Endothelial cell of umbilical vein (primary cell): ENCODE measurements at regions not wholly inside any gene's neighbourhood (a gene's known extent, or its start where the extent isn't known, plus 50 kb on each side); places are given as distances from the start of the nearest gene placed in this dataset.
"Not testable (repeated sequence)": the region's sequence is repeated elsewhere in the genome, so short reads cannot be mapped to it uniquely, and the experiment has no call there.

Experiments used
- BruUV-seq: library from RNA; stranded (reverse); fragments of 400-500 nt; replicated peaks from 2 replicates; lab custom pipeline; 2021; lab: Mats Ljungman, UMichigan
- CTCF ChIA-PET: fragments of 300-600, 350-600 bp; sonication (Branson Sonifier 250); formaldehyde crosslinking; loops from one replicate; lab custom pipeline; 2021; ENCODE audit warnings: antibody characterized with exemption, inconsistent platforms; lab: Charles Lee
- POLR2A ChIA-PET: fragments of 300-600, 350-600 bp; sonication (Branson Sonifier 250); formaldehyde crosslinking; loops from one replicate; lab custom pipeline; 2021; ENCODE audit warnings: antibody characterized with exemption, inconsistent platforms; lab: Charles Lee
- DNase-seq: peaks from one replicate; pipeline ENCODE4 v3.0.0-alpha.2; 2011; ENCODE audit warnings: low read depth, low spot score
- FAIRE-seq: peaks from 2 replicates; lab custom pipeline; 2011; peaks lifted over from hg19 to GRCh38; lab: Jason Lieb, UNC
- H2AFZ ChIP-seq: 2 replicates; pipeline ENCODE4 v1.6.0; 2012; ENCODE audit warnings: low read depth, low read length, control low read depth, inconsistent platforms
- H3K27ac ChIP-seq: 2 replicates; pipeline ENCODE4 v1.5.1; 2011; ENCODE audit warnings: low read depth, mild to moderate bottlenecking, control low read depth, low read length, moderate library complexity; ENCODE audit not compliant: insufficient read depth
- H3K27me3 ChIP-seq, 2 experiments: 2 replicates each; pipeline versions ENCODE4 v1.6.0 to v1.6.1; 2011; ENCODE audit warnings: low read length in 2 of 2, mixed read lengths in 1 of 2; ENCODE audit not compliant: control insufficient read depth in 2 of 2, insufficient read depth in 2 of 2
- H3K36me3 ChIP-seq, 2 experiments: 2 replicates in 1 of 2; 3 replicates in 1 of 2; pipeline ENCODE4 v1.5.1; 2011; ENCODE audit warnings: low read length in 2 of 2, mild to moderate bottlenecking in 1 of 2, moderate library complexity in 1 of 2; ENCODE audit not compliant: control insufficient read depth in 2 of 2, insufficient read depth in 2 of 2; ENCODE audit errors: extremely low read depth in 1 of 2
- H3K4me1 ChIP-seq: 3 replicates; pipeline ENCODE4 v1.5.1; 2011; ENCODE audit warnings: mild to moderate bottlenecking, low read length; ENCODE audit not compliant: control insufficient read depth, insufficient read depth; ENCODE audit errors: extremely low read depth
- H3K4me2 ChIP-seq: 2 replicates; pipeline ENCODE4 v1.6.1; 2011; ENCODE audit warnings: low read length, control low read depth, mixed read lengths; ENCODE audit not compliant: insufficient read depth
- H3K4me3 ChIP-seq, 3 experiments: fragments of 200-600 bp in 1 of 3; sonication (generic), shearing (Covaris generic) in 1 of 3; replicated peaks in 1 of 3; 2 replicates each; pipeline ENCODE4 v1.5.1; 2011 to 2016; ENCODE audit warnings: control low read depth in 3 of 3, low read length in 3 of 3, mild to moderate bottlenecking in 2 of 3, inconsistent platforms in 1 of 3, low read depth in 1 of 3, moderate library complexity in 1 of 3; ENCODE audit not compliant: insufficient read depth in 1 of 3
- H3K79me2 ChIP-seq: 2 replicates; pipeline ENCODE4 v1.6.0; 2012; ENCODE audit warnings: low read length, inconsistent platforms; ENCODE audit not compliant: control insufficient read depth, insufficient read depth
- H3K9ac ChIP-seq: replicated peaks from 2 replicates; pipeline ENCODE3; 2011; ENCODE audit warnings: low read length, control low read depth; ENCODE audit not compliant: insufficient read depth; ENCODE audit errors: extremely low read depth
- H3K9me1 ChIP-seq: replicated peaks from 3 replicates; pipeline ENCODE4 v1.6.0; 2011; ENCODE audit warnings: mild to moderate bottlenecking, low read length; ENCODE audit not compliant: control insufficient read depth, insufficient read depth; ENCODE audit errors: extremely low read depth
- H3K9me3 ChIP-seq: replicated peaks from 2 replicates; pipeline ENCODE4 v1.5.1; 2012; ENCODE audit warnings: low read length, inconsistent platforms; ENCODE audit not compliant: control insufficient read depth, insufficient read depth
- H4K20me1 ChIP-seq: replicated peaks from 2 replicates; pipeline ENCODE3; 2011; ENCODE audit warnings: mild to moderate bottlenecking, low read length; ENCODE audit not compliant: control insufficient read depth, insufficient read depth; ENCODE audit errors: extremely low read depth
- CTCF ChIP-seq, 2 donors: IDR thresholded peaks; 1 replicate in 1 of 2; 2 replicates in 1 of 2; pipeline ENCODE4 v1.5.1; 2011; ENCODE audit warnings: low read length in 2 of 2, mild to moderate bottlenecking in 2 of 2, moderate library complexity in 2 of 2, control low read depth in 1 of 2, inconsistent platforms in 1 of 2, low read depth in 1 of 2; ENCODE audit not compliant: insufficient read depth in 1 of 2; ENCODE audit errors: extremely low read depth in 1 of 2
- EZH2 ChIP-seq: IDR thresholded peaks from 2 replicates; pipeline ENCODE4 v1.6.1; 2012; ENCODE audit warnings: borderline replicate concordance, low read depth, mild to moderate bottlenecking, moderate library complexity, low read length, inconsistent platforms; ENCODE audit not compliant: severe bottlenecking
- FOS ChIP-seq: IDR thresholded peaks from 2 replicates; pipeline ENCODE4 v1.6.1; 2011; ENCODE audit warnings: mild to moderate bottlenecking, low read length, moderate library complexity, borderline replicate concordance; ENCODE audit not compliant: insufficient read depth
- GATA2 ChIP-seq: IDR thresholded peaks from 2 replicates; pipeline ENCODE4 v1.7.0; 2011; ENCODE audit warnings: low read depth, mild to moderate bottlenecking, moderate library complexity, mixed read lengths, low read length; ENCODE audit not compliant: insufficient read length, insufficient read depth
- JUN ChIP-seq: IDR thresholded peaks from 2 replicates; pipeline ENCODE4 v1.6.1; 2011; ENCODE audit warnings: borderline replicate concordance, low read depth; ENCODE audit not compliant: insufficient read length, insufficient read depth
- MYC ChIP-seq: IDR thresholded peaks from one replicate; pipeline ENCODE4 v1.6.1; 2011; ENCODE audit warnings: mild to moderate bottlenecking, low read depth, low read length
- POLR2A ChIP-seq: IDR thresholded peaks from 2 replicates; pipeline ENCODE4 v1.6.1; 2012; ENCODE audit warnings: low read depth, mild to moderate bottlenecking, control low read depth, low read length
- POLR2AphosphoS5 ChIP-seq: IDR thresholded peaks from 2 replicates; pipeline ENCODE4 v1.6.1; 2012; ENCODE audit warnings: low read depth, mild to moderate bottlenecking, control low read depth, low read length, moderate library complexity; ENCODE audit not compliant: insufficient read depth
- dilution Hi-C: fragments of 300-500 bp; cut with MboI; formaldehyde crosslinking; loops from one replicate; pipeline ENCODE4 v1.15.0; 2019; ENCODE audit warnings: low sequenced_read_pairs; ENCODE audit not compliant: extremely low pct_ligation_motif_present
- intact Hi-C: fragments of 100-400 bp; cut with micrococcal nuclease; formaldehyde crosslinking; loops from one replicate; pipeline ENCODE4 v1.10.0; 2022
- TF ChIP-seq, protein P1 (sequence below): IDR thresholded peaks from 2 replicates; pipeline ENCODE4 v1.6.1; 2011; ENCODE audit not compliant: insufficient read depth, insufficient read length

GRCh38 chr1:244768804-244769203, 66.7 kb upstream of the COX20 start:
- intact Hi-C loops (no loop called here), dilution Hi-C loops (no loop called here)
- H3K9me1 ChIP-seq = no peaks in the 10 kb centered on the region
- H3K36me3 ChIP-seq = no peaks in the 10 kb centered on the region
- no TSS peak for BruUV-seq
- H3K4me2 ChIP-seq = no peak overlapping the region
- H3K9ac ChIP-seq = no peak overlapping the region
- POLR2A ChIA-PET = no interaction called here
- H3K4me1 ChIP-seq = no peaks in the 10 kb centered on the region
- TF ChIP-seq EZH2 (no peak), MYC (no peak), JUN (no peak), GATA2 (no peak), POLR2A (no peak), FOS (no peak), POLR2AphosphoS5 (no peak), CTCF (IDR thresholded peaks at IDR 0.05; ENCODE audit: extremely low read depth in 1 of 2, insufficient read depth in 1 of 2, low read depth in 1 of 2, low read length in 2 of 2) (no peak)
- TF ChIP-seq, protein P1, sequence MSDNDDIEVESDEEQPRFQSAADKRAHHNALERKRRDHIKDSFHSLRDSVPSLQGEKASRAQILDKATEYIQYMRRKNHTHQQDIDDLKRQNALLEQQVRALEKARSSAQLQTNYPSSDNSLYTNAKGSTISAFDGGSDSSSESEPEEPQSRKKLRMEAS = no peak
- CTCF ChIA-PET = no interaction called here
- no peak overlapping the region for H3K4me3 ChIP-seq
- no peaks in the 10 kb centered on the region for H3K79me2 ChIP-seq
- no peak for DNase-seq
- FAIRE-seq = no peak
- no peak overlapping the region for H2AFZ ChIP-seq
- peaks cover 0 to 3% of the 10 kb centered on the region in 2 experiments for H3K27me3 ChIP-seq
- no peak overlapping the region for H3K27ac ChIP-seq
- no peaks in the 10 kb centered on the region for H4K20me1 ChIP-seq
- no peaks in the 10 kb centered on the region for H3K9me3 ChIP-seq

DNA sequence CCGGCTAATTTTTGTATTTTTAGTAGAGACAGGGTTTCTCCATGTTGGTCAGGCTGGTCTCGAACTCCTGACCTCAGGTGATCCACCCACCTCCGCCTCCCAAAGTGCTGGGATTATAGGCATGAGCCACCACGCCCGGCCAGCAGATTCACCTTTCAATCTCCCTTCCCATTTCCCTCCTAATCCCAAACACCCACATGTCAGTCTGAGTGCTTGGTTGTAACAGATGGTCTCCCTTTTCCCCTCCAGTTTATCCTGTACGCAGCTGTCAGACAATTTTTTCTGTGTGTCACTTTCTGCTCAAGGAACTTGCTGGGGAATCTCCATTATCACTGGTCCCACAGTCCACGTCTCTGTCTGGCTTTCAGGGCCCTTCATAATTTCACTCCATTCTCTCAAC, 64.9 kb upstream of the COX20 start:
- CTCF ChIA-PET, H3K9me1 ChIP-seq, BruUV-seq, H3K9me3 ChIP-seq, H3K4me1 ChIP-seq, H3K79me2 ChIP-seq, H3K9ac ChIP-seq, POLR2A ChIA-PET, FAIRE-seq, H3K36me3 ChIP-seq, intact Hi-C loops, H4K20me1 ChIP-seq, DNase-seq, dilution Hi-C loops, H3K27me3 ChIP-seq, H2AFZ ChIP-seq, H3K4me2 ChIP-seq, H3K4me3 ChIP-seq, H3K27ac ChIP-seq: not testable (repeated sequence)
